Stimulated activated CD8-positive, alpha-beta memory T cell treated with anti-CD3 and anti-CD28 coated beads, Interleukin-15, amount 100 ng/mL, for 24 hours (primary cell): ENCODE measurements at regions not wholly inside any gene's neighbourhood (a gene's known extent, or its start where the extent isn't known, plus 50 kb on each side); places are given as distances from the start of the nearest gene placed in this dataset.

ENCODE experiments used
- DNase-seq: peaks from one replicate; pipeline ENCODE4 v3.0.0-alpha.2; 2020; ENCODE audit warnings: low read depth

DNA sequence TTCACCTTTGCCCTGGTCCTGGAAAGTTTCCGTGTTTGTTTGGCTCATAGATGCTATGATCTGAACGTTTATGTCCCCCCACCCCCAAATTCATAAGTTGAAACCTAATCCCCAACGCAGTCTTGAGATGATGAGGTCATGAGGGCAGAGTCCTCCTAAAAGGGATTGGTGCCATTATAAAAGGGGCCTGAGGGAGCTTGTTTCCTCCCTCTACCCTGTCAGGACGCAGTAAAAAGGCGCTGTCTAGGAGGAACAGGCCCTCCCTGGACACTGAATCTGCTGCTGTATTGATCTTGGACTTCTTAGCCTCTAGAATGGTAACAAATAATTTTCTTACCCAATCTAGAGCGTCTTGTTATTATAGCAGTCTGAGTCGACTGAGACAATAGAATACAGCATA, 2190.6 kb upstream of the TENM3 start:
- DNase-seq = no peak

DNA sequence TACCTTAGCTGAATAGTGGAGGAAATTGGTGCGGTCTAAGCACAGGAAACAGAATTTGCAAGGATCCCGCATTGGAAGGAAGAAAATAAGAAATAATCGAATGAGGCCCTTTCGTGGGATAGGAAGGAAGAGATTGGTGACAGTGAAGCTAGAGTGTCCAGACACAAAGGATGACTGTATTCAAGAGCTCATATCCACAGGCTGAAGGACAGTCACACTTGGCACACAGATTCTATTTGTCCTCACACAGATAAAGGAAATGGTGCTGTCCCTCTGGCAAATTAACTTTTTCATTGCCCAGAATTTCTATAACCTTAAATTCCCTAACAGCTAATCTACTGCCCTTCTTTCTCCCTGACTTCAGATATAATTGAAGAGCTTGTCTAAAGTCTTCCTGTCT, 2188.9 kb upstream of the TENM3 start:
- DNase-seq = no peak

DNA sequence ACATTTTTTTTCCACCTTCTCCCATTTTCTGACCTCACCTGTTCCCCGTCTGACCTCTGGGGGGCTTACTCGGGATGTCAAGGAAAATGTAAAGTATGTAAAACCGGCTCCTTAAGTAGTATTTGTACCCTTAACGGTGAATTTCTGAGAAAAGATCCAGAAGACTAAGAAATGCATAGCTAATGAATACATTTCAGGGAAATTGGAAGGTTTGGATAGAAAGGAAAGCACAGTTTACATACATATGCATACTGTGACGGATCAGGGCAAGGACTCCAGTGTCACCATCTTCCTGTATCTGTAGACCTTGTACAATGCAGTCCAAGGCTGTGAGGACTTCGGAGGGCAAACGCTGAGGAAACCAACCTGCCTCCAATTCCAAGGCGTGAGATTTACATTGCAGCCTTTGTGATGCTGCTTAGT, 2185.9 kb upstream of the TENM3 start:
- DNase-seq = no peak

DNA sequence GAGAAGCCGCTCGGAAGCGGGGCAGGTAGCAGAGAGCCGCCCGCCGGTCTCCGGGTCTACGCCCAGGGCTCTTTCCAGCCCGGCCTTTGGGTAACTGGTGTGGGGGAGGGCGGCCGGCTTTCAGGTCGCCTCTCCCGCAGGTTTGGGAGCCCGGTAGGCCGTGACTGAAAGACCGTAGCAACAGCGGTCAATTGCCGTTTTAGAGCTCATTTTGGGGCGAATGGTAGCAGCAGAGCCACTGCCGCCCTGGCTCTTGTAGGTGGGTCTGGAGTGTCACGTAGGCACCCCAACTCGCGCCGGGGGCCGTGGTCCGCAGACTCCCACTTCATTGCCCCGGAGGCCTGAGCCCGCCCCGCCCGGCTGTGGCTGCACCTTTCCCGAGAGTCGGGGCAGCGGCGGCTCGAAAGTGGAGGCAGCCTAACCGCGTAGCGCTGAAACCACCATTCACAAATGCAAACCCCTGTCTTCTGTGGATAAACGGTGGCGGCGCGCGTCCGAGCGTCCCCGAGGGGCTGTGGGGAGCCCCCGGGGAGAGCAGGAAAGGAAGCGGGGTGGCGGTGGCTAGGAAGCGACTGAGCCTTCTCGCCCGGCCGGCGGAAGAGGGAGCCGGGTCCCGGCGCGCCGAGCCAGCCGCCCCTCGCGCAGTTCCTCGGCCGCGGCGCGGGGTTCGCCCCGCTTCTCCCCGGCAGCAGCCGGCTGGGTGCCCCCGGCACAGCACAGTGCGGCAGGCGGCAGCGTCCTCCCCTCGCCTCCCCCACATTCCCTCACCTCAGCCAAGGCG, 2185.1 kb upstream of the TENM3 start:
- no peak for DNase-seq

DNA sequence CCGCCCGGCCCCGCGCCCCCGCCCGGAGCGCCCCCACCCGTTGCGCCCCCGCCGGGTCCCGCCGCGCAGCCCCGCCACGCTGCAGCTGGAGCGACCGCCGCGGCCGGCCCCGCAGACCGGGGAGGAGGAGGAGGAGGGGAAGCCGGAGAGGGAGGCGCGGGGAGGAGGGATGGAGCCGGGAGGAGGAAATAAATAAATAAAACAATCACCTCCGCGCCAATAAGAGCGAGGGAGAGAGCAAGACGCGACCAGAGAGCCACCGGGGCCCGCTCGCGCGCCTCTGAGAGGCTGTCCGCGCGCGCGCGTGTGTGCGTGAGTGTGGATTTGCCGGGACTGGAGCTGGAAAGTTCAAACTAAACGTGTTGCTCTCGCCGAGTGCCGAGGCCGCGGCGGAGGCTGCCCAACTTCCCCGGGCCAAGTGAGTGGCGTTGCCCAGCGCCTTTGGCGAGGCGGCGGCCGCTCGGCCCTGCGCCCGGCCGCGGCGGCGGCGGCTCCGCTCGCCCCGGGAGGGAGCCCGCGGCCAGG, 2184.4 kb upstream of the TENM3 start:
- DNase-seq = no peak

DNA sequence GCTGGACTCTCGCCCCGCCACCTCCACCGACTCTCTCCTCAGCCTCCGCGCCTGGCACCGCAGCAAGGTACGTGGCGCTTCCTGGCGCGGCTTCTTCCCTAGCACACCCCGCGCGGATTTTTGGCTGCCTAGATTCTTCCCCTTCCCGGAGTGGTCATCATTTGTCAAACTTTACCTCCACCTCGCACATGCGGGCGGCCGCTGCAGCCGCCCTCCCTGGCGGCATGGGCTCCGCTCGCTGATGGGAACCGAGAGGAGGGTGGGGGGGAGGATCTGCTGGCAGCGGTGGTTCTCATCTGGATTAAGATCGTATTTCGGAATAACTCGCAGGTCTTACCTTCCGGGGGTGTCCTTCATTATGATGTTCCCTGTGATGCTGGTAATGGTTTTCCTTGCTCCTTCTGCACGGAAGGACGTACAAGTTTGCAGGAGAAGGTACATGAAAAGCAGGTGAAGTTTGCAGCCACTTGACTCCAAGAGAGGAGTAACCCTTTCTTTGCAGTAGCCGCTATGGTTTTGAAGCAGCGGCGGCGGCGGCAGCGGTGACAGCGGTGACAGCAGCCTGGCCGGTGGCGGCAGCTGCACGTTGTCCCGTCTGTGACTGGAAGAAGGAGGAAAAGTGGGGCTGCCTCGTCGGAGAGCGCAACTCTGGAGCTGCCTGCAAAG, 2183.9 kb upstream of the TENM3 start:
- no peak for DNase-seq

DNA sequence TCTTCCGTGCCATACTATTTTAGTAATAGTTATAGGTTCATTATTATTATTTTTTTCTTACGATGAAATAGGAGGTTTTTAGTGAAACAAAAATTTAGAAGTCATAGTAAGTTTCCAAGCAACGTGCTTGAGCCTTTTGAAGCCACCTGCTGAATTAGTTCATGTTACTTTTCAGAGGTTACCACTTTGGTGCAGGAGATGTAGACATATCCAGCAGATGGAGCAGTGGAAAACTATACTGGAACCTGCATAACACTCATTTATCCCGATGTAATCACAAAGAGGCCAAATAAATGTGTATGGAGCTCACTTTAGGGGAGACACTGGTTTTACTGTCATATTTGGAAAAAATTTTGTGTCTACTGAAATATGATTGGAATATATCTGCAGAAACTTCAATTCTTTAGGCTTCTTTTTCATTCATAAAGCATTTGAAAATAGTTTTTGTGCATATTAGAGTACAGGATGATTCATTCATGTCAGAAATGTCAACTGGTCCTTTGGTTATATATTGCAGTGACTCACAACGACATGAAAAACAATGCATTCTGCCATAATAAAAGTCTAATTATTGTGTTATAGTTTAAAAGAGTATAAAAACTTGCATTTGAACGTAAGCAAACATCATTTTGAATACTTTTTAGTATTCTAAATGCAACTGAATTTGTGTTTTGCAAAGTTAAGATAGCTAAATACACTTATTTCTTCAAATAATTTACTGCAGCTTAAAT, 2182.9 kb upstream of the TENM3 start:
- DNase-seq = no peak

DNA sequence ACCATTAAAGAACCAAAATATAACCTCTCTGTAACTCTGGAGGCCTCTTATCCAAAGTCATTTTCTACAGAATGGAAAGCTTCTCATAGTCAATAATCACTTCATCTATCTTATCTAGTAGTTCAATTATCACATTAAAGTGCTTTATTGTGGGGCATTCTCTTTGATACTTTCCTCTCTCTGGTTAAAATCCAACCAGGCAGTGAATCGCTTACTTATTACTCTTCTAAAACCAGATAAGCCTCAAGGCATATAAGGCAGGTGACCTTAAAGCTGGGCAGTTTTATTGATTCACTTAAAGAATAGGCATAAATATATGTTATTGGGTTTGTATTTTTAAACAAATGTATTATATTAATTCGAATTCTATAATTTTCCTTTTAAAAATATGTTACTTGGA, 2162.1 kb upstream of the TENM3 start:
- no peak for DNase-seq

DNA sequence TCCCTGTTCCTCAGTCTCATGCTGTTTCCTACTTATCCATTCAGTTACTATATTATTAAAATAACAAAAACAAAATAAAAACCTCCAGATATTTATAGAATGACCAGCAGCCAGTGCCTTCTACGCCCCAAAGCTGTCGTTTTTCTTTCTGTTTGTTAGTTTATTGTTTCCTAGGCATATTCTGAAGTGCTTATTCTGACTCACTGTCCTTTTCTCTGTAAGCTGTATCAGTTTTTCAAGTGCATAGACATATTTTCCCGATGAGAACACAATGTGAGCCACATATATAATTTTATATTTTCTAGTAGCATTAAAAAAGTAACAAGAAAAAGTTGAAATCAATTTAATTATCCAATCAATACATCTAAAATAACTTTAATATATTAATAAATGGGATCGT, 2158.6 kb upstream of the TENM3 start:
- DNase-seq = no peak

DNA sequence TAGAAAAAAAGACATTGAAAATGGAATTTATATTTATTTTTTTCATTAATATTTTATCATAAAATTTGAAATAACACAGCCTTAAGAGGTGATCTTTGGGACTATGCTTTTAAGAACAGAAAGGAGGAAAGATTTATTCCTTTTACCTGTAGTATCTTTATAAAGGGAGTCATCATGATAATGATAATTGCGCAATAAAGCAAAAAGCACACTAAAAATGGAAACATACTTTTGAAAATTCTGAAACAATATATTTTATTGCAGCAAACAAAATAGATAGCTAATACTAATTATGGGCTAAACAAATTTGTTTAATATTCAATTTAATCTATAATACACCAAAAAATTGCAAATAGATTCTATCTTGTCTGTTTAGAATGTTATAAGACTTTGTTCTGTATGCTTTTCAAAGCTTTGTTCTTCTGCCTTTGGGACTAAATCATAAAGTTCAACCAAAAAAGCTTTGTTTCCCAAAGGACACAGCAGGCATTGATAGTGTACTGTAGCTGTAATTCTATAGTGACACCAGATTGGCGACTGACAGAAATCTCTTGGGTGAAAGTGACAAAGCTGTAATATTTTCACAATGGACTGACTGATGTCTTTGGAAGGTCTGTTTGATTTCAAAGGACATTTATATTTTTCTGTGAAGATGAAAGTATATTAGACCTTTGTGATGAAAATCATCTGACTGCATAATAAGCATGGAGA, 2156.6 kb upstream of the TENM3 start:
- DNase-seq = no peak

DNA sequence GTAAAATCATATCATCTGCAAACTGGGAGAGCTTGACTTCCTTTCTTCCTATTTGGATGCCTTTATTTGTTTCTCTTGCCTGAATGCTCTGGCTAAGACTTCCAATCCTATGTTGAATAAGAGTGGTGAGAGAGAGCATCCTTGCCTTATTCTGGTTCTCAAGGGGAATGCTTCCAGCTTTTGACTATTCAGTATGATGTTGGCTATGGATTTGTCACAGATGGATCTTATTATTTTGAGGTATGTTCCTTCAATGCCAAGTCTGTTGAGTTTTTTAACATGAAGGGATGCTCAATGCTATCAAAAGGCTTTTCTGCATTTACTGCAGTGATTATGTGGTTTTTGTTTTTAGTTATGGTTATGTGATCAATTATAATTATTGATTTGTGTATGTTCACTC, 2144.6 kb upstream of the TENM3 start:
- DNase-seq = no peak

DNA sequence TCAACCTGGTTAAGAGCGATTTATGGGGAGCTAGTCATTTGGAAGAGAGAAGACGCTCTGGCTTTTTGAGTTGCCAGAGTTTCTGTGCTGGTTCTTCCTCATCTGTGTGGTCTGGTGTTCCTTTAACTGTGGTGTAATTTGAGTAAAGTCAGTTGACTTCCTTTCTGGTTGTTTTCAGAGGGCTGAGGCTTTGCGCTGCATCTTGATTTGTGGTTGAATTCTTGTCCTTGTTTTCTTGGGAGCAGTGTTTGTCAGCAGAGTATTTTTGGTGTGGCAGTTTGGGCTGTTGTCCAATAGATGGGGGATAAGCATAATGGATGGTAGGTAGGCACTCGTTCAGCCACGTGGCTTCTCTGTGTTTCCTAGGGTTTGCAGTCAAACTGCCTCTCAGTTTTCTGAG, 2143.2 kb upstream of the TENM3 start:
- no peak for DNase-seq

DNA sequence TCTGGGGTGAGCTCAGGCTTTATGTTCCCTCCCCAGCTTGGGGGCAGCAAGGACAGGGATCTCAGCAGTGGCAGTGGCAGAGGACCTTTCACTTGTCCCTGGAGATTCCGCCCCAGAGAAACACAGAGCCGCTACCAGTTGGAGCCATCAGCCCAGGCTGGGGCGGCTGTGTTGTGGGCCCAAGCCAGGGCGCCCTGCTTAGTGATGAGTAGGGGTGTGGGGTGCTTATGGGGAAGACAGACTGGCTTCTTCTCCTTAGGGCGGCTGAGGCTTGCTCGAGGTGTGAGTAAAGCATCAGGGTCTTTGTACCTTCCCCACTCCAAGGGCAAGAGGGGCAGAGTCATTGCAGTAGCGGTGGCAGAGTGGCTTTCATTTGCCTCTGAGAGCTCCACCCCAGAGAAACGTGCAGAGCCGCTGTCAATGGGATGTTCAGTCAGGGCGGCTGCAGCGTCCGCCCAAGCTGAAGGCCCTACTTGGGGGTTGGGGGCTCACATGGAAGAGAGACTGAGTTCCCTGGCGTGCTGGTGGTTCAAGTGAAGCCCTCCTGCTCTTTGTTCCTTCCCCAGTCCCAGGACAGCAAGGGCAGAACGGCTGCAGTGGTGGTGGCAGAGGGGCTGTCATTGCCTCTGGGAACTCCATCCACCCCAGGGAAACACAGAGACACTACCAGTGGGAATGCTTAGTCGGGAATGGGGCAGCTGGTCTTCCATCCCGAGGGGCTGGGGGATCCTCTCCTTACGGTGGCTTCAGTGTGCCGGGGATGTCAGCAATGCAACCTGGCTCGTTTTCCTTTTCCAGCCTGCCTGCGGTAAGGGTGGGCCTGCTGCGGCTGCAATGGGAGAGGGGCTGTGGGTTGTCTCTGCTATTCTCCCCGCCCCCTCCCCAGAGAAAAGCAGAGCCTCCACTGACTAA, 2142.5 kb upstream of the TENM3 start:
- no peak for DNase-seq

DNA sequence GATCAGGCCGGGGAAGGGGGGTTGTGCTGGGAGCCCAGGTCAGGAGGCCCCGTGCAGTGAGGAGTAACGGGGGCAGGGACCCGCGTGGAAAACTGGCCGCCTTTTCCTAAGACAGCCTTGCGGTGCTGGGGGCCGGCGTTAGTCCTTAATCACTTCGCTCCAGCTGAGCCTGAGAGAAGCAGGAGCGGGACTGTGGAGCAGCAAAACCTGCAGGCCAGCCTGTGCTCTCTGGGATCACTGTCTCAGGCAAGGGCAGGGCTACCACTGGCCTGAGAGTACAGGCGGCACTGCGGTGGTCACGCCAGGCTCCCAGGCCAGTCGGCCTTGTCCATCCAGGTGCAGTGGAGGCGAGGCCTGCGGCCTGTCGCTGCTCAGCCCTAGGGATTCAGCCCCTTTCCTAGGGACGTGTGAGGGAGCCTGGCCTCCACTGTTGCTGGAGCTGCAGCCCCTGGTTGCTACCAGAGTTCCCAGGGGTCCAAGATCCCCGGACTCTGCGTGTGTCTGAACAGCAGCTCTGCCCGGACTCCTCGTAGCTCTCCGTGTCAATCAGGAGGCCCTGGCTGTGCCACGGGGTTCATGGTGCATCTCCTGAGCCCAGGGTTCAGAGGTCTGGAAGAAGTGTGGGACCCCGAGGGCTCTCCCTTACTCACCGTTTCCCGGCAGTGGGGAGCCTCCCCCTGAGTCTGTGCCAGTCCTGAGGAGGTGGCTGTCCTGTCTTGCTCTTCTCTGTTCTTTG, 2141.7 kb upstream of the TENM3 start:
- no peak for DNase-seq

DNA sequence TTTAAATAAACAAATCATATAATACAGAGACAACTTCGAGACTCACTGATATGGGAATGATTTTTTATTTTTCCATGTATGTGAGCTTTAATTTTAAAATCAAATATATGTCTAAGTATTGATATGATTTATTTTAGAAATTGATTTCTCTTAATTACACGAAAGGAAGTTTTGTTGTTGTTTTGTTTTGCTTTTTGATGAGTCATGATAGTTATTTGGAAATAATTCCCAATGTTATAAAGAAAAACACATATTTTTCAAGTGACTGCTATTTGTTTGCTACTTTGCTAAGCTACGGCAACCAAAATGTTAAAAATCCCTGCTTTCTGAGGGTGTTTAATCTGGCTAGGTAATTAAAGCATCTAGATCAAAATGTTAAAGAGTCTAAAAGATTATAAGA, 2139.4 kb upstream of the TENM3 start:
- no peak for DNase-seq

DNA sequence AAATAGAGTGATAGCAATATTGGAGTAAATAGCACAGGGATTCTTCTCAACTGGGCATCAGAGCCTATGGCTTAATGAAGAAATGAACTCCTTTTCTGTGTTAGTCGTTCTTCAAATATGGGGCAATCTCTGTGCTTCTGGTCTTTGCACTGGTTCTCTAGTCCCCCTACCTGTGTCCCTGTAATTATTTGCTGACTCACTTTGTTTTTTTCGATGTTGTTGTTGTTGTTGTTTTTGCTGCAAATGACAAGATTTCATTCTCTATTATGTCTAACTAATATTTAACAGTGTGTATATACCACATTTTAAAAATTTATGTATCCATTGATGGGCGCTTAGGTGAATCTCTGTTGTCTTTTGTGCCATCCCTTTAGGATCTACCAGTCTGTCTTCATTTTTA, 2137.8 kb upstream of the TENM3 start:
- no peak for DNase-seq

DNA sequence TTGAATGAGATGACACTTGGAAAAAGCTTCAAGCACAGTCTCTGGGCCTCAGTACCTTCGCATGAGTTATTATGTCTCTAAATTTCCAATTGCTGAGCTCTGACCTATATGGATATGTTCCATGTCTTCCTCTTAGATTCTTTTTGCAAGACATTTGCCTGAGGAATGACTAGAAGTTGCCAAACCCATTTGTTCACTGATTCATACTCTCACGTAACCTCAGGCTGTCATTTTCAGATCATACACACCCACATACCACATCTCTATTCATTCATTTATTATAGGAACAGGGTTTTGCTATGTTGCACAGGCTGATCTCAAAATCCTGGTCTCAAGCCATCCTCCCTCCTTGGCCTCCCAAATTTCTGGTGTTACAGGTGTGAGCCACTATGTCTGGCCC, 2137.1 kb upstream of the TENM3 start:
- no peak for DNase-seq

DNA sequence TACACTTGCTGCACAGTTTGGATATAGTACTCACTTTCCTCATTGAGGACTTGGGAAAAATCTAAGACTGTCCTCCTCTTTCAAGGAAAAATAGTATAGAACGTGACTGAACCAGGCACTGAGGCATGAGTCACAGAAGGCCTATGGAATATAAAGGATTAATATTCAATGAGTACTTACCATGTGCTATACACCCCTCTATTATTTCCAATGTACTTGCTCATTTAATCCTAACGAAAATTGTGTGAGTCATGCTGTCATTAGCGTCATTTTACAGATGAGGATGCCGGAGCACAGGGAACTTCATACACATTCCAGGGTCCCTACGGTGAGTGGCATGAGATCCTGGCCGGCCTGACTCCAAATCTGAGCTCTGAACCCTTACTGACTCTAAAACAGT, 2136.2 kb upstream of the TENM3 start:
- no peak for DNase-seq

DNA sequence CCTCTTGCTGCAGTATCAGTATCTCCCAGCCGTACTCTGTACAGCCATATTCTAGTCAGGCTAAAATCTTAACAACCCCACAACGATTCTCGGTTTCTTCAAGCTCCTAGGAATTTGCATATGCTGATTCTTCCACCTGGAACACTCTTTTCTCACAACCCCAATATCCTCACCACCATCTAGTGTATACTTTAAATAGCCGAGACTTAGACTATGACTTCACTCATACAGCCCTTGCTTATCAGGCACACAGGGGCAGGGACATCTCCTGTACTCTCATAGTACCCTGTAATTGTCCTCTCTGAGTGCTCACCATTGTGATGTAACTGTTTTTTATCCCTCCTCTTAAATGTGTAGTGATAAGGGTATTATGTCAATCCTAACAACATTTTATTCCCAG, 2126.4 kb upstream of the TENM3 start:
- DNase-seq = no peak

DNA sequence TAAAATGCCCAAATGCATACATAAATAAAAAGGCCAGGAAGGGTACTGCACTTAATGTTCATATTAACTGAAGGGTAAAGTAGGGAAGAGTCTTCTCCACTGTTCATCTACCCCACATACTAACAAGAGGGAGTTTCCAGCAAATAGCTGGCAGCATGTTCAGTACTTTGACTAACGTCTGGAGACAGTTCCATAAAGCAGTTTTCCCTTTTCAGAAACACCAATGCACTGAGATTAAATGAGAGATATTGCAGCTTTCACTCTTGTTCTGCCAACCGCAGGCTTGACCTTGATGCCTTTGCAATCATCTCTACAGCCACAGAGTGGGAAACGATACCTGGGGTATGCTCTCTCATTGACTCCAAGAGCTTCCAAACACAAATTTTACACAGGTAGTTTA, 2123.1 kb upstream of the TENM3 start:
- no peak for DNase-seq
